A673 (cell line): ENCODE measurements at regions not wholly inside any gene's neighbourhood (a gene's known extent, or its start where the extent isn't known, plus 50 kb on each side); places are given as distances from the start of the nearest gene placed in this dataset.

Source experiments
- BruUV-seq: library from RNA; stranded (reverse); fragments of 400-500 nt; replicated peaks from 2 replicates; lab custom pipeline; 2021; lab: Mats Ljungman, UMichigan
- CTCF ChIA-PET: fragments of 300-600 bp; sonication (Branson Sonifier 250); formaldehyde crosslinking; loops from one replicate; lab custom pipeline; 2022; ENCODE audit warnings: antibody characterized with exemption; lab: Charles Lee
- POLR2A ChIA-PET: fragments of 300-600 bp; sonication (Branson Sonifier 250); formaldehyde crosslinking; loops from one replicate; lab custom pipeline; 2022; ENCODE audit warnings: antibody characterized with exemption; ENCODE audit not compliant: low non-redundant PET; lab: Charles Lee
- DNase-seq: peaks from one replicate; pipeline ENCODE4 v3.0.0-alpha.2; 2015; ENCODE audit warnings: low spot score
- H3K27ac ChIP-seq: fragments of 200-600 bp; sonication (generic); 2 replicates; pipeline ENCODE4 v1.5.1; 2016; ENCODE audit warnings: mixed run types, low read depth, mild to moderate bottlenecking, mixed read lengths, antibody characterized with exemption, low read length; ENCODE audit not compliant: poor library complexity, severe bottlenecking
- H3K27me3 ChIP-seq: fragments of 200-600 bp; sonication (generic); replicated peaks from 2 replicates; pipeline ENCODE4 v1.6.1; 2017; ENCODE audit warnings: mixed run types, low read depth, mild to moderate bottlenecking, mixed read lengths, antibody characterized with exemption, low read length; ENCODE audit not compliant: insufficient read depth, poor library complexity
- H3K36me3 ChIP-seq: fragments of 200-600 bp; sonication (generic); 2 replicates; pipeline ENCODE4 v1.6.1; 2016; ENCODE audit warnings: mixed run types, mild to moderate bottlenecking, mixed read lengths, antibody characterized with exemption, low read length; ENCODE audit not compliant: insufficient read depth, poor library complexity, severe bottlenecking
- H3K4me1 ChIP-seq: fragments of 200-600 bp; sonication (generic); 2 replicates; pipeline ENCODE4 v1.6.1; 2017; ENCODE audit warnings: mixed run types, mild to moderate bottlenecking, mixed read lengths, antibody characterized with exemption, low read length; ENCODE audit not compliant: insufficient read depth, poor library complexity, severe bottlenecking
- H3K4me3 ChIP-seq: fragments of 200-600 bp; sonication (generic); 2 replicates; pipeline ENCODE4 v1.5.1; 2016; ENCODE audit warnings: low read depth, mixed run types, mild to moderate bottlenecking, mixed read lengths, low read length; ENCODE audit not compliant: poor library complexity, severe bottlenecking
- H3K9me3 ChIP-seq: fragments of 200-600 bp; sonication (generic); 2 replicates; pipeline ENCODE4 v1.6.1; 2016; ENCODE audit warnings: mixed run types, low read depth, mild to moderate bottlenecking, mixed read lengths, antibody characterized with exemption, low read length; ENCODE audit not compliant: poor library complexity, severe bottlenecking
- CTCF ChIP-seq: fragments of 300-800, 200-600 bp; sonication (generic); conservative IDR thresholded peaks from 2 replicates; pipeline ENCODE4 v1.5.1; 2017; ENCODE audit warnings: low read depth, mild to moderate bottlenecking, antibody characterized with exemption, low read length, moderate library complexity, mixed read lengths
- EZH2 ChIP-seq: fragments of 200-600 bp; sonication (generic); IDR thresholded peaks from 2 replicates; pipeline ENCODE4 v1.6.1; 2017; ENCODE audit warnings: borderline replicate concordance, low read depth, mild to moderate bottlenecking, mixed read lengths, antibody characterized with exemption, low read length; ENCODE audit not compliant: poor library complexity, severe bottlenecking
- intact Hi-C: fragments of 100-400 bp; cut with micrococcal nuclease; formaldehyde crosslinking; loops from one replicate; pipeline ENCODE4 v1.10.0; 2022; ENCODE audit not compliant: unreplicated experiment

GRCh38 chr10:18861382-18861781 lies 187.2 kb upstream of the MALRD1 start:
- no peaks in the 10 kb centered on the region for H3K9me3 ChIP-seq
- peaks cover 5% of the 10 kb centered on the region for H3K36me3 ChIP-seq
- no peak for TF ChIP-seq CTCF
- TF ChIP-seq EZH2, result no peak
- no TSS peak for BruUV-seq
- no peak for DNase-seq
- intact Hi-C loops, result no loop called here
- H3K4me3 ChIP-seq, result no peak overlapping the region
- no peak overlapping the region for H3K27ac ChIP-seq
- H3K4me1 ChIP-seq, result no peaks in the 10 kb centered on the region
- ChIA-PET POLR2A (no interaction called here), CTCF (no interaction called here)
- no peaks in the 10 kb centered on the region for H3K27me3 ChIP-seq

GRCh38 chr10:18866852-18867251 lies 181.7 kb upstream of the MALRD1 start:
- TF ChIP-seq EZH2 (no peak), CTCF (no peak)
- no peak for DNase-seq
- Histone ChIP-seq H3K36me3 (peaks cover 6% of the 10 kb centered on the region), H3K27ac (no peak overlapping the region), H3K4me3 (no peak overlapping the region), H3K9me3 (no peaks in the 10 kb centered on the region), H3K4me1 (no peaks in the 10 kb centered on the region), H3K27me3 (no peaks in the 10 kb centered on the region)
- intact Hi-C loops, result no loop called here
- ChIA-PET POLR2A (no interaction called here), CTCF (no interaction called here)
- BruUV-seq, result no TSS peak

- POLR2A ChIA-PET, result no interaction called here
- no peak for TF ChIP-seq EZH2
- TF ChIP-seq CTCF, result no peak
Observed at GRCh38 chr10:18868919-18869318, 179.7 kb upstream of the MALRD1 start.

More at GRCh38 chr10:18868919-18869318, 179.7 kb upstream of the MALRD1 start:
- CTCF ChIA-PET, result no interaction called here
- no TSS peak for BruUV-seq
- Histone ChIP-seq H3K27ac (no peak overlapping the region), H3K36me3 (peaks cover 12% of the 10 kb centered on the region), H3K27me3 (no peaks in the 10 kb centered on the region), H3K9me3 (no peaks in the 10 kb centered on the region), H3K4me3 (no peak overlapping the region), H3K4me1 (no peaks in the 10 kb centered on the region)
- peak; percentile 27 for DNase-seq
- intact Hi-C loops, result no loop called here
